DMS79 (cell line): ENCODE measurements at regions not wholly inside any gene's neighbourhood (a gene's known extent, or its start where the extent isn't known, plus 50 kb on each side); places are given as distances from the start of the nearest gene placed in this dataset.
"Not testable (repeated sequence)": the region's sequence is repeated elsewhere in the genome, so short reads cannot be mapped to it uniquely, and the experiment has no call there.

Experiments used
- DNase-seq: peaks from one replicate; lab custom pipeline; 2025; lab: John Stamatoyannopoulos, UW

GRCh38 chr3:105979961-105980360 is 111.1 kb upstream of the CBLB start:
- DNase-seq, result no peak

DNA sequence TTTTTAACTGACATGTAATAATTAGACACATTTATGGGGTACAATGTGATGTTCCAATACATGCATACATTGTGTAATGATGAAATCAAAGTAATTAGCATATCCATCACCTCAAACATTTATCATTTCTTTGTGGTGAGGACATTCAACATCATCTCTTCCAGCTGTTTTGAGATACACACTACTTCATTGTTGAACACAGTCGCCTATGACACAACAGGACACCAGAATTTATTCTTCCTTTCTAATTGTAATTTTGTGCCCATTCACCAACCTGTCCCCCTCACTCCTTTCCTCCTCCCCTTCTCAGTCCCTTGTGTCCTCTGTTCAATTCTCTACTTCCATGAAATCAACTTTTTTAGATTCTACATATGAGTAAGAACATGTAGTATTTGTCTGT is 113.4 kb upstream of the CBLB start:
- no peak for DNase-seq

DNA sequence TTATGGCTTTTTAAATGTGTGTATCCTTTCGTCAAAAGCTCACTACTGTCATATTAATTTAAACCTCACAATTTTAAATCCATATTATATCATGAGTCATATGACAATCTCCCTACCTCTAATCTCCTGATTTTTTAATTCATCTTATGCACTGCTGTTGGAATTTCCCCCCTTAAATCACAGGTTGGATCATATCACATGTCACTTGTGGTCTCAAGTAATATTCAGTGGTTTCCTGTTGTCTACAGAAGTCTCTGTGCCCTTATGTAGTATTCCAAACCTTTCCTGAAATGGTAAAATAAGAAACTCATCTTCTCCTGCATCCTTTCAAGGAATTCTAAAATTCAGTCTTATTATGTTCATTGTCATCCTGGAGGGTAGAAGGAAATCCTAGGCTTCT is 116.0 kb upstream of the CBLB start:
- no peak for DNase-seq

- not testable (repeated sequence) for DNase-seq
These were observed 117.5 kb upstream of the CBLB start for GRCh38 chr3:105986343-105986742.

DNA sequence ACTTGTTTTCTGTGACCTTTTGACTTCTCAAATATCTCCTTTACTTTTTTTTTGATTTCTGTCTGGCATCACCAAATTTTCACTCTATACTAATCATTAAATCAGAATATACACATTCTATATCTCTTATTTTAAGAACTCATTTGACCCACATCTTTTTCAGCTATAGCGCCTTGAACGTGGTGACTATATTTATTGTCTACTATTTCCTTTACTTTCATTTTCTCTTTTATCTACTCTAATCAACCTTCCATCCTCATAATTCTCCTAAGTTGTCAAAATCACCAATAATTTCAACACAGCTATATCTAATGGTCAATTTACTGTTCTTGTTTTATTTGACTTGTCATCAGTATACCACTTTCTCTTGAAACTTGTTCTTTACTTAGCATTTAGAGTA is 119.0 kb upstream of the CBLB start:
- no peak for DNase-seq

- DNase-seq, result no peak
These were observed 119.9 kb upstream of the CBLB start for GRCh38 chr3:105988540-105989212.

- no peak for DNase-seq
These were observed 128.0 kb upstream of the CBLB start for GRCh38 chr3:105996781-105997180.

DNA sequence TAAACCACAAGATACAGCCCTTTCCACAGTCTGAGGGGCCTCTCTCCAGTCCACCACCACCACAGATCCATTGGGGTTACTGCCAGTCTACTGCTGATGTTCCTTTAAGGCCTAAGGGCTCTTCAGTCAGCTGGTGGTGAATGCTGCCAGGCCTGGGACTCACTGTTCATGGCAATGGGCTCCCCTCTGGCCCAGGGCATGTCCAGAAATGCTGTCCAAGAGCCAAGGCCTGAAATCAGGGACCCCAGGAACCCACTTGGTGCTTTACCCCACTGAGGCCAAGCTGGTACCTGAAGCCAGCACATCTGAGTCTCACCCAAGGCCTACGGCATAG is 128.6 kb upstream of the CBLB start:
- no peak for DNase-seq

GRCh38 chr3:105997800-105998526 is 129.2 kb upstream of the CBLB start:
- no peak for DNase-seq

GRCh38 chr3:105999856-106000255 is 131.0 kb upstream of the CBLB start:
- DNase-seq, result no peak

DNA sequence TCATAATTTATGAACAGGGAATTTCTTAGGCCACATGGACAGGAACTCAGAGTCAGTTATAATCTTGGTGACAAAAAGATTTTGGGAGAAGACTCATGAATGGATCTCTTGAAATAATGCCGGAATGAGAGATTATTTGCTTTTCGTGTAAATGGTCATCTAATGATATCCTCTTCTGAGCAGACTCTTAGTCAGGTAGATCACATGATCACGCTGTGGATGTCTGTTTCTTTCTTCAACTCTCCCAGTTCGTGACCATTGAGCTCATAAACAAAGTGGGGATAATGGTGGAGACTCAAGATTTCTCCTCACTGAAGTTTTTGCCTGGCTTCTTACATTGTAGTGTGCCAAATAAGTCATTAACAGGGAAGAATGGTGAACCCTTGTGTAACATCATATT is 133.1 kb upstream of the CBLB start:
- no peak for DNase-seq

GRCh38 chr3:106004137-106004681 is 135.4 kb upstream of the CBLB start:
- no peak for DNase-seq

DNA sequence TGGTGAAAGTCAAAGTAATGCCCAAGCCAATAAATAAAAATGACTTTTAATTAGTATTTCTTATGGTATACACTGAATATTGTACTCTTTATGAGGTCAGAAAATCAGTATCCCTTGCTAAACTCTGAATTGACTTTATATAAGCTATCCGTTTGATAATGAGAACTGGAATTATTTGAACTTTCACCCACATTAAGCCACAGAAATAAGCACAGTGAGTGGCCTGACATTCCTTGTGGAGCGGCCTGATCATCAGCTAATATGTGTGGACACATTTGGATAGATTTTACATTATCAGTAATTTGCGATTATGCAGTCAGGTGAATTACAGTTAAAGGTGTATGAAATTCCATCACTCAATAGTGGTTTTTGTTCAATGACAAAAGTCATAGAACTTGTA is 136.0 kb upstream of the CBLB start:
- no peak for DNase-seq

DNA sequence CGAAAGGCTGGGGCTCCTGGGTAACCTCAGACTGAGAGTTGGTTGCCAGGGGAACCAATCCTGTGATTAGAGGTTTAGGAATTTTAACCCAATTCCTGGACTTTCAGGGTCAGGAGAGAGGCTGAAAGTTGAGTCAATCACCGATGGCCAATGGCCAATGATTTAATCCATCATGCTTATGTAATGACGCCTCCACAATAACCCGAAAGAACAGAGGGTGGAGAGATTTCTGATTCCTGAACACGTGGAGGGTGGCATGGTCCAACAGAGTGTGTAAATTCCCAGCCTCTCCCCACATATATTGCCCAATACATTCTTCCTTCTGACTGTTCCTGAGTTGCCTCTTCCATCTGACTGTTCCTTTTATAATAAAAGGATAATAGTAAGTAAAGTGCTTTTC is 137.2 kb upstream of the CBLB start:
- DNase-seq, result no peak

- no peak for DNase-seq
These were observed 137.8 kb upstream of the CBLB start for GRCh38 chr3:106006571-106006970.

- no peak for DNase-seq
These were observed 138.7 kb upstream of the CBLB start for GRCh38 chr3:106007512-106007911.

- DNase-seq, result no peak
These were observed 140.0 kb upstream of the CBLB start for GRCh38 chr3:106008766-106009165.

DNA sequence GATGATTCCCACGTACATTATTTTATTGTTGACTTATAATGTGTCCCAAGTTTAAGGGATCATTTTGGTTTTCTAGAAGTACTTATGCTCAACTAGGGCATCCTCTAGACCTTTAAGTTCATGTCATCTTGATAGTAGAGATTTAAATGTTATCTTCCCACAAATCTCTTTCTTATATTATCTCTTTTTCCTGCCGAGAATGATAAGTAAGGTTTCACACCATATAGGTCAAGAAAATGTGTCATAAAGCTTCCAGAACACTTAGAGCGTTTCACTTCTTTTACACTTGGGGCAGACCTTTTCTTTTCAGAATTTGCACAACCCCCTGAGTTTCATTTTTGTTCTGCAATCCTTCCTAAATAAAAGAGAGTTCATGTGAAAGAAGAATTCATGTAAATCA is 142.0 kb upstream of the CBLB start:
- no peak for DNase-seq

GRCh38 chr3:106013971-106014370 is 145.2 kb upstream of the CBLB start:
- DNase-seq, result no peak

DNA sequence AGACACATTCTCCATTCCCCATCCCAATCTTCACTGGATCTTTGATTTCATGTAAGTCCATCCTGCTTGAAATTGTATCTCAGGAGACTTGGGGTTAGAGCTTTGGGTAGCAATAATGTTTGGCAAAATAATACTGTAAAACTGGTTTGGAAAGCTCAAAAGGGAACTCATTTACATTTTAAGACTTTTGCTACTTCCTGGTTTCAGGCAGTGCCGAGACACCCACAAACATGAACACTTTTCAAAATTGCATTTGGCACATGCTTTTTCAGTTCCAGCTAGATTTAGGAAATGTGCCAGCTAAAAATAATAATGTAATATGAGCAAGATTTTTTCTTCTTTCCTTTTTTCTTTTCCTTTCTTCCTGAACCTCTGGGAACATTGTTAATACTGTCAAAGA is 145.7 kb upstream of the CBLB start:
- DNase-seq, result no peak

DNA sequence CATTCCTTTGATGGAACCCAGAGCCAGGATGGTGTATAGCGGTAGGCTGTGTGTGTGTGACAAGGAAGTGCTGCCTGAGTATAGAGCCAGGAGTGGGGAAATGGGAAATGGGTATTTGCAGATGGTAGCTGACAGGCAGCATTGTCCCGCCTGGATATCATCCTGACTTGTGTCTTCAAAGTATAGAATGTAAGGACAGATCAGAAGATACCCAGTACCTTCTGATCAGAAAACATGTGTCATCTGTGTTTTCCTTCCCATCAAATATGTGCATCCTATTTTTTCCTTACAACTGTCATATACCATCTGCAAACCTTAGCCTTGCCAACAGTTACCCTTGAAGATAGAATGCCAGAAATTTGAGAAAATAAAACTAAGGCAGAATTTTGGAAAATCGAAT is 146.2 kb upstream of the CBLB start:
- DNase-seq, result no peak

DNA sequence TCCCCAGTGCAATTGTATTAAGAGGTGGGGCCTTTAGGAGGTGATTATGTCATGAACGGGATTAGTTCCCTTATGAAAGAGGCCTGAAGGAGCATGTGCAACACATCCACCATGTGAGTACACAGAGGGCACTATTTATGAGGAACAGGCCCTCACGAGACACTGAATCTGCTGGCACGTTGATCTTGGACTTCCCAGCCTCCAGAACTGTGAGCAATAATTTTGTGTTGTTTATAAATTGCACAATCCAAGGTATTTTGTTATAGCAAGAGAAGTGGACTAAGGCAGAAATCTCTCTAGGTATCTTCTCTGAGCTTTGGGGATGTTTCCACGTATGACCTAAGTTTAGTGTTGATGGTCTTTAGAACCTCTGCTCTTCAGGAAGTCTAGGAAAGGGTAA is 149.3 kb upstream of the CBLB start:
- no peak for DNase-seq

DNA sequence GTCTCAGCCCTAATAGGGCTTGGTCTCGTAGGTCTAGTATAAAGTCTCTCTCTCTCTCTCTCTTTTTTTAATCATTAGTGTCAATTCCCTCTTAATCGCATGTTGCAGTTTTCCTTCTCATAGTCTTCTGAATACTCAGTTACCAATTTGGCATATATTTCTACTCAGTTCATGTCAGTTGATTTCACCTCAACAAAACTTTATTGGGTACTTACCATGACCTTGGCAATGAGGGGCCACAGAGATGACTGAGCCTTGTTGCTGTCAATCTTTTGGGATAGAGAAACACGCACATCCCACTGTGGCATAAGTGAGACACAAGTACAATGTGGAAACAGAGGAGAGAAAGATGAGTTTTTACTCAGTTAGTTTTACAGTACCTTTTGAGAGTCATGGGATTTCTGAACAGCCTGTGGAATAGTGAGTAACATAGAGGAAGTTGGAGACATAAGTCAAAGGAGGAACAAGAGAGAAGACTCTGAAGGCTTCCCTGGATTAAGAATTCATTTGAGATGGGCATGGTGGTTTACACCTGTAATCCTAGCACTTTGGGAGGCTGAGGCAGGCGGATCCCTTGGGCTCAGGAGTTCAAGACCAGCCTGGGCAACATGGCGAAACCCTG is 150.2 kb upstream of the CBLB start:
- DNase-seq, result no peak
